Activated CD4-positive, alpha-beta T cell treated with anti-CD3 and anti-CD28 coated beads, Interleukin-2, Interleukin-4, amounts not matched to agents 100 ng/mL and 50 ng/mL, durations not matched to agents 16 hours and 8 hours (primary cell): ENCODE measurements at regions not wholly inside any gene's neighbourhood (a gene's known extent, or its start where the extent isn't known, plus 50 kb on each side); places are given as distances from the start of the nearest gene placed in this dataset.

ENCODE experiments used
- DNase-seq: peaks from one replicate; pipeline ENCODE4 v3.0.0-alpha.2; 2020; ENCODE audit warnings: low spot score

GRCh38 chr11:32204751-32205150, 113.9 kb downstream of the RCN1 start:
- no peak for DNase-seq

- DNase-seq: no peak
Measured at GRCh38 chr11:32210556-32210955, 119.7 kb downstream of the RCN1 start.

- DNase-seq: peak; percentile 52
Measured at GRCh38 chr11:32213223-32213622, 122.3 kb downstream of the RCN1 start.

GRCh38 chr11:32215157-32215556, 124.3 kb downstream of the RCN1 start:
- no peak for DNase-seq

GRCh38 chr11:32216749-32217148, 125.9 kb downstream of the RCN1 start:
- no peak for DNase-seq

GRCh38 chr11:32219320-32219719, 128.4 kb downstream of the RCN1 start:
- no peak for DNase-seq

- no peak for DNase-seq
Measured at GRCh38 chr11:32221476-32222032, 130.7 kb downstream of the RCN1 start.

GRCh38 chr11:32224580-32224979, 133.7 kb downstream of the RCN1 start:
- no peak for DNase-seq

GRCh38 chr11:32225571-32226285, 134.9 kb downstream of the RCN1 start:
- DNase-seq: no peak

- DNase-seq: no peak
Measured at GRCh38 chr11:32226480-32226879, 135.6 kb downstream of the RCN1 start.

GRCh38 chr11:32229576-32230240, 138.8 kb downstream of the RCN1 start:
- no peak for DNase-seq

GRCh38 chr11:32231909-32232493, 141.1 kb downstream of the RCN1 start:
- DNase-seq: peak; percentile 22

GRCh38 chr11:32232516-32232915, 141.6 kb downstream of the RCN1 start:
- no peak for DNase-seq

- DNase-seq: no peak
Measured at GRCh38 chr11:32233276-32233675, 142.4 kb downstream of the RCN1 start.

GRCh38 chr11:32233928-32234327, 143.1 kb downstream of the RCN1 start:
- no peak for DNase-seq

- no peak for DNase-seq
Measured at GRCh38 chr11:32244453-32244852, 153.6 kb downstream of the RCN1 start.

GRCh38 chr11:32253706-32254105, 162.8 kb downstream of the RCN1 start:
- no peak for DNase-seq

GRCh38 chr11:32255841-32256240, 165.0 kb downstream of the RCN1 start:
- no peak for DNase-seq

- no peak for DNase-seq
Measured at GRCh38 chr11:32256466-32256865, 165.6 kb downstream of the RCN1 start.

GRCh38 chr11:32259641-32260081, 168.8 kb downstream of the RCN1 start:
- DNase-seq: no peak

GRCh38 chr11:32262367-32262766, 171.5 kb downstream of the RCN1 start:
- no peak for DNase-seq

GRCh38 chr11:32265911-32266310, 169.4 kb downstream of the WT1 start:
- DNase-seq: no peak

GRCh38 chr11:32266601-32267000, 168.7 kb downstream of the WT1 start:
- DNase-seq: no peak
